IMR-90 (cell line): ENCODE measurements at regions not wholly inside any gene's neighbourhood (a gene's known extent, or its start where the extent isn't known, plus 50 kb on each side); places are given as distances from the start of the nearest gene placed in this dataset.

ENCODE experiments used
- ATAC-seq: fragments of 200-7000 bp; cut with Tn5 transposase; 2 replicates; pipeline ENCODE4 v1.9.1; 2020; ENCODE audit warnings: low read depth, mild to moderate bottlenecking, moderate library complexity
- BruUV-seq: library from RNA; stranded (reverse); fragments of 400-500 nt; replicated peaks from 2 replicates; lab custom pipeline; 2021; lab: Mats Ljungman, UMichigan
- CTCF ChIA-PET: fragments of 300-600 bp; formaldehyde crosslinking; extraction: SDS; loops from one replicate; lab custom pipeline; 2021; ENCODE audit warnings: antibody characterized with exemption; lab: Yijun Ruan, JAX
- POLR2A ChIA-PET: fragments of 300-600 bp; sonication (Branson Sonifier 250); formaldehyde crosslinking; loops from one replicate; lab custom pipeline; 2022; ENCODE audit warnings: antibody characterized with exemption; ENCODE audit not compliant: unreplicated experiment; lab: Charles Lee
- DNase-seq: peaks from one replicate; pipeline ENCODE4 v3.0.0; 2013
- H2AFZ ChIP-seq: replicated peaks from 2 replicates; pipeline ENCODE3; 2013; ENCODE audit warnings: low read length, mild to moderate bottlenecking; ENCODE audit not compliant: poor library complexity
- H2AK5ac ChIP-seq: 2 replicates; pipeline ENCODE4 v1.6.1; 2013; ENCODE audit warnings: low read depth, low read length, inconsistent platforms
- H2AK9ac ChIP-seq: replicated peaks from 2 replicates; pipeline ENCODE3; 2013; ENCODE audit warnings: mild to moderate bottlenecking, low read depth, low read length, moderate library complexity; ENCODE audit not compliant: poor library complexity
- H2BK120ac ChIP-seq: 2 replicates; pipeline ENCODE4 v1.6.1; 2013; ENCODE audit warnings: low read depth, low read length, inconsistent platforms
- H2BK15ac ChIP-seq: 3 replicates; pipeline ENCODE4 v1.6.1; 2013; ENCODE audit warnings: low read depth, low read length, inconsistent platforms
- H2BK20ac ChIP-seq: 2 replicates; pipeline ENCODE4 v1.6.1; 2013; ENCODE audit warnings: low read depth, mild to moderate bottlenecking, inconsistent platforms, low read length, moderate library complexity
- H2BK5ac ChIP-seq: 2 replicates; pipeline ENCODE4 v1.6.1; 2013; ENCODE audit warnings: mild to moderate bottlenecking, low read depth, low read length, inconsistent platforms; ENCODE audit not compliant: poor library complexity, severe bottlenecking
- H3K14ac ChIP-seq: replicated peaks from 2 replicates; pipeline ENCODE4 v1.6.1; 2013; ENCODE audit warnings: low read depth, low read length, inconsistent platforms
- H3K18ac ChIP-seq: 2 replicates; pipeline ENCODE4 v1.6.1; 2013; ENCODE audit warnings: low read depth, low read length, control low read depth
- H3K23ac ChIP-seq: 2 replicates; pipeline ENCODE4 v1.6.1; 2013; ENCODE audit warnings: low read depth, low read length, inconsistent platforms
- H3K27ac ChIP-seq: 2 replicates; pipeline ENCODE4 v1.5.1; 2013; ENCODE audit warnings: mild to moderate bottlenecking, control low read depth, low read length; ENCODE audit not compliant: insufficient read depth
- H3K27me3 ChIP-seq: 2 replicates; pipeline ENCODE4 v1.6.1; 2013; ENCODE audit warnings: low read length; ENCODE audit not compliant: control insufficient read depth, insufficient read depth
- H3K36me3 ChIP-seq: 2 replicates; pipeline ENCODE4 v1.6.1; 2013; ENCODE audit warnings: low read length, mixed read lengths; ENCODE audit not compliant: control insufficient read depth, insufficient read depth
- H3K4ac ChIP-seq: 2 replicates; pipeline ENCODE4 v1.6.1; 2013; ENCODE audit warnings: low read depth, low read length, inconsistent platforms
- H3K4me1 ChIP-seq: 2 replicates; pipeline ENCODE4 v1.6.1; 2013; ENCODE audit warnings: low read length, mixed read lengths; ENCODE audit not compliant: control insufficient read depth, insufficient read depth
- H3K4me2 ChIP-seq: 2 replicates; pipeline ENCODE4 v1.6.1; 2013; ENCODE audit warnings: low read depth, mild to moderate bottlenecking, control low read depth, low read length, moderate library complexity
- H3K4me3 ChIP-seq: 2 replicates; pipeline ENCODE4 v1.5.1; 2013; ENCODE audit warnings: low read depth, mild to moderate bottlenecking, control low read depth, low read length, moderate library complexity; ENCODE audit not compliant: insufficient read depth
- H3K56ac ChIP-seq: 2 replicates; pipeline ENCODE4 v1.6.1; 2013; ENCODE audit warnings: low read length, inconsistent platforms; ENCODE audit not compliant: insufficient read depth; ENCODE audit errors: extremely low read depth
- H3K79me1 ChIP-seq, 2 experiments: 2 replicates each; pipeline ENCODE4 v1.6.1; 2013; ENCODE audit warnings: low read length in 2 of 2, inconsistent platforms in 1 of 2, low read depth in 1 of 2
- H3K9ac ChIP-seq: 2 replicates; pipeline ENCODE4 v1.6.1; 2013; ENCODE audit warnings: low read depth, low read length, control low read depth
- H3K9me1 ChIP-seq: 2 replicates; pipeline ENCODE4 v1.6.1; 2013; ENCODE audit warnings: low read length, inconsistent platforms; ENCODE audit not compliant: insufficient read depth
- H3K9me3 ChIP-seq: 2 replicates; pipeline ENCODE4 v1.6.1; 2013; ENCODE audit warnings: low read length; ENCODE audit not compliant: control insufficient read depth, insufficient read depth
- H4K20me1 ChIP-seq: 2 replicates; pipeline ENCODE4 v1.6.1; 2013; ENCODE audit warnings: low read length, inconsistent platforms; ENCODE audit not compliant: insufficient read depth
- H4K5ac ChIP-seq: 2 replicates; pipeline ENCODE4 v1.6.1; 2013; ENCODE audit warnings: mild to moderate bottlenecking, low read depth, low read length, control low read depth
- H4K8ac ChIP-seq, 2 experiments: 2 replicates each; pipeline ENCODE4 v1.6.1; 2013; ENCODE audit warnings: low read depth in 2 of 2, low read length in 2 of 2, control low read depth in 1 of 2, inconsistent platforms in 1 of 2
- H4K91ac ChIP-seq: 2 replicates; pipeline ENCODE4 v1.6.1; 2013; ENCODE audit warnings: low read depth, low read length, inconsistent platforms; ENCODE audit not compliant: insufficient read depth
- BHLHE40 ChIP-seq: fragments of 150-350 bp; IDR thresholded peaks from 2 replicates; pipeline ENCODE4 v1.6.1; 2016; ENCODE audit warnings: mild to moderate bottlenecking, low read depth, low read length
- CEBPB ChIP-seq: IDR thresholded peaks from 2 replicates; pipeline ENCODE4 v1.6.1; 2012; ENCODE audit warnings: low read depth, low read length, improper control_type of control experiment
- MAFK ChIP-seq: IDR thresholded peaks from 2 replicates; pipeline ENCODE4 v1.6.1; 2012; ENCODE audit warnings: low read depth, low read length, improper control_type of control experiment
- MXI1 ChIP-seq: IDR thresholded peaks from 2 replicates; pipeline ENCODE4 v1.6.1; 2012; ENCODE audit warnings: low read depth, mild to moderate bottlenecking, low read length, moderate library complexity, borderline replicate concordance
- NFE2L2 ChIP-seq: fragments of 150-350 bp; IDR thresholded peaks from 2 replicates; pipeline ENCODE4 v1.6.1; 2016; ENCODE audit warnings: low read depth, mild to moderate bottlenecking, low read length
- POLR2A ChIP-seq: IDR thresholded peaks from 2 replicates; pipeline ENCODE4 v1.6.1; 2012; ENCODE audit warnings: mild to moderate bottlenecking, low read depth, low read length
- RAD21 ChIP-seq: IDR thresholded peaks from 2 replicates; pipeline ENCODE4 v1.6.1; 2012; ENCODE audit warnings: low read length, improper control_type of control experiment
- RCOR1 ChIP-seq: IDR thresholded peaks from 2 replicates; pipeline ENCODE4 v1.6.1; 2012; ENCODE audit warnings: mild to moderate bottlenecking, low read length, improper control_type of control experiment; ENCODE audit not compliant: insufficient replicate concordance
- RFX5 ChIP-seq: IDR thresholded peaks from 2 replicates; pipeline ENCODE4 v1.8.0; 2012; ENCODE audit warnings: low read depth, mild to moderate bottlenecking, low read length, moderate library complexity
- SMC3 ChIP-seq: fragments of 150-350 bp; IDR thresholded peaks from 2 replicates; pipeline ENCODE4 v1.6.1; 2016; ENCODE audit warnings: low read depth, mild to moderate bottlenecking, antibody characterized with exemption, low read length, moderate library complexity
- USF2 ChIP-seq: fragments of 150-350 bp; IDR thresholded peaks from 2 replicates; pipeline ENCODE4 v1.6.1; 2017; ENCODE audit warnings: mild to moderate bottlenecking, antibody characterized with exemption, low read length, low read depth
- WGBS, 2 experiments: methylation state at CpG; one replicate each; pipeline versions ENCODE4 v1.1.5 to v1.1.7; 2013; ENCODE audit warnings: missing lambda C conversion rate in 2 of 2; ENCODE audit not compliant: insufficient read length in 1 of 2; ENCODE audit errors: extremely low coverage in 2 of 2; 5-methylcytosine and 5-hydroxymethylcytosine counted together
- dilution Hi-C: fragments of 300-500 bp; cut with HindIII; formaldehyde crosslinking; loops from one replicate; pipeline ENCODE4 v1.14.3; 2018; ENCODE audit warnings: low sequenced_read_pairs; ENCODE audit not compliant: unreplicated experiment
- in situ Hi-C: fragments of 300-500 bp; cut with MboI; formaldehyde crosslinking; loops from 3 replicates; pipeline ENCODE4 v1.14.3; 2019; ENCODE audit warnings: low sequenced_read_pairs, inconsistent platforms, mixed read lengths
- intact Hi-C: fragments of 100-400 bp; cut with micrococcal nuclease; formaldehyde crosslinking; loops from 2 replicates; pipeline ENCODE4 v1.10.0; 2022
- TF ChIP-seq, protein P1 (sequence below): fragments of 150-350 bp; IDR thresholded peaks from 2 replicates; pipeline ENCODE4 v1.6.1; 2016; ENCODE audit warnings: low read depth, mild to moderate bottlenecking, low read length, moderate library complexity, borderline replicate concordance
- TF ChIP-seq, protein P2 (sequence below): conservative IDR thresholded peaks from 2 replicates; pipeline ENCODE4 v1.5.1; 2012; ENCODE audit warnings: mild to moderate bottlenecking, low read depth, low read length, improper control_type of control experiment

DNA sequence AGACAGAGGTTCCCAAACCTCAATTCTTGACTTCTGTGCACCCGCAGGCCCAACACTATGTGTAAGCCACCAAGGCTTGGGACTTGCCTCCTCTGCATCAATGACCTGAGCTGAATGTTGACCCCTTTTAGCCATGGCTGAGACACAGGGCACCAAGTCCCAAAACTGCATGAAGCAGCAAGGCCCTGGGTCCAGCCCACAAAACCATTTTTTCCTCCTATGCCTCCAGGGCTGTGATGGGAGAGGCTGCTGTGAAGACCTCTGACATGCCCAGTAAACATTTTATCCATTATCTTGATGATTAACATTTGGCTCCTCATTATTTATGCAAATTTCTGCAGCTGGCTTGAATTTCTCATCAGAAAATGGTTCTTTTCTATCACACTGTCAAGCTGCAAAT is 85.4 kb downstream of the ITM2A start:
- Histone ChIP-seq H4K91ac (no peak overlapping the region), H2BK120ac (no peak overlapping the region), H2BK15ac (no peak overlapping the region), H3K79me1 (no peaks in the 10 kb centered on the region), H4K5ac (no peak overlapping the region), H4K20me1 (no peaks in the 10 kb centered on the region), H2AK9ac (no peak overlapping the region), H3K4me2 (no peak overlapping the region), H3K9me3 (no peaks in the 10 kb centered on the region), H3K4ac (no peak overlapping the region), H3K9me1 (no peaks in the 10 kb centered on the region), H2BK5ac (no peak overlapping the region), H4K8ac (no peak overlapping the region), H2AFZ (no peak overlapping the region), H3K23ac (no peak overlapping the region), H3K27me3 (no peaks in the 10 kb centered on the region), H3K9ac (no peak overlapping the region), H3K27ac (no peak overlapping the region), H3K56ac (no peak overlapping the region), H2AK5ac (no peak overlapping the region), H3K18ac (no peak overlapping the region), H3K4me3 (no peak overlapping the region), H2BK20ac (no peak overlapping the region), H3K14ac (no peak overlapping the region), H3K36me3 (no peaks in the 10 kb centered on the region), H3K4me1 (no peaks in the 10 kb centered on the region)
- DNase-seq (no peak), ATAC-seq (no peak)
- dilution Hi-C loops (no loop called here), in situ Hi-C loops (no loop called here), intact Hi-C loops (no loop called here)
- ChIA-PET CTCF (no interaction called here), POLR2A (no interaction called here)
- WGBS, 2 experiments, result no CpG with 5 or more reads among the region's 1 CpG
- BruUV-seq, result no TSS peak
- TF ChIP-seq POLR2A, result no peak
- TF ChIP-seq RFX5, result no peak
- TF ChIP-seq MXI1, result no peak
- TF ChIP-seq, protein P1, sequence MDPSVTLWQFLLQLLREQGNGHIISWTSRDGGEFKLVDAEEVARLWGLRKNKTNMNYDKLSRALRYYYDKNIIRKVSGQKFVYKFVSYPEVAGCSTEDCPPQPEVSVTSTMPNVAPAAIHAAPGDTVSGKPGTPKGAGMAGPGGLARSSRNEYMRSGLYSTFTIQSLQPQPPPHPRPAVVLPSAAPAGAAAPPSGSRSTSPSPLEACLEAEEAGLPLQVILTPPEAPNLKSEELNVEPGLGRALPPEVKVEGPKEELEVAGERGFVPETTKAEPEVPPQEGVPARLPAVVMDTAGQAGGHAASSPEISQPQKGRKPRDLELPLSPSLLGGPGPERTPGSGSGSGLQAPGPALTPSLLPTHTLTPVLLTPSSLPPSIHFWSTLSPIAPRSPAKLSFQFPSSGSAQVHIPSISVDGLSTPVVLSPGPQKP, result no peak
- TF ChIP-seq, protein P2, sequence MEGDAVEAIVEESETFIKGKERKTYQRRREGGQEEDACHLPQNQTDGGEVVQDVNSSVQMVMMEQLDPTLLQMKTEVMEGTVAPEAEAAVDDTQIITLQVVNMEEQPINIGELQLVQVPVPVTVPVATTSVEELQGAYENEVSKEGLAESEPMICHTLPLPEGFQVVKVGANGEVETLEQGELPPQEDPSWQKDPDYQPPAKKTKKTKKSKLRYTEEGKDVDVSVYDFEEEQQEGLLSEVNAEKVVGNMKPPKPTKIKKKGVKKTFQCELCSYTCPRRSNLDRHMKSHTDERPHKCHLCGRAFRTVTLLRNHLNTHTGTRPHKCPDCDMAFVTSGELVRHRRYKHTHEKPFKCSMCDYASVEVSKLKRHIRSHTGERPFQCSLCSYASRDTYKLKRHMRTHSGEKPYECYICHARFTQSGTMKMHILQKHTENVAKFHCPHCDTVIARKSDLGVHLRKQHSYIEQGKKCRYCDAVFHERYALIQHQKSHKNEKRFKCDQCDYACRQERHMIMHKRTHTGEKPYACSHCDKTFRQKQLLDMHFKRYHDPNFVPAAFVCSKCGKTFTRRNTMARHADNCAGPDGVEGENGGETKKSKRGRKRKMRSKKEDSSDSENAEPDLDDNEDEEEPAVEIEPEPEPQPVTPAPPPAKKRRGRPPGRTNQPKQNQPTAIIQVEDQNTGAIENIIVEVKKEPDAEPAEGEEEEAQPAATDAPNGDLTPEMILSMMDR, result no peak
- no peak for TF ChIP-seq MAFK
- TF ChIP-seq SMC3, result no peak
- TF ChIP-seq RCOR1, result no peak
- no peak for TF ChIP-seq USF2
- TF ChIP-seq RAD21, result no peak
- no peak for TF ChIP-seq BHLHE40
- no peak for TF ChIP-seq NFE2L2
- TF ChIP-seq CEBPB, result no peak
